Vagina (tissue), 2 donors: ENCODE measurements at regions not wholly inside any gene's neighbourhood (a gene's known extent, or its start where the extent isn't known, plus 50 kb on each side); places are given as distances from the start of the nearest gene placed in this dataset.

Experiments used
- DNase-seq, 2 donors: peaks; one replicate each; pipeline ENCODE4 v3.0.0-alpha.2; 2017; ENCODE audit errors: extremely low spot score in 2 of 2
- H3K27ac ChIP-seq: fragments of 200-600 bp; sonication (generic); one replicate; pipeline ENCODE4 v1.5.1; 2019
- H3K27me3 ChIP-seq: fragments of 200-600 bp; sonication (generic); one replicate; pipeline ENCODE4 v1.5.1; 2019
- H3K36me3 ChIP-seq, 2 donors: fragments of 200-600 bp; sonication (generic); one replicate each; pipeline ENCODE4 v1.5.1; 2017 to 2019
- H3K4me1 ChIP-seq: fragments of 200-600 bp; sonication (generic); one replicate; pipeline ENCODE4 v1.5.1; 2019
- H3K4me3 ChIP-seq, 2 donors: fragments of 200-600 bp; sonication (generic); 1 replicate in 1 of 2; 2 replicates in 1 of 2; pipeline ENCODE4 v1.5.1; 2016 to 2019
- H3K9me3 ChIP-seq: fragments of 200-600 bp; sonication (generic); one replicate; pipeline ENCODE4 v1.5.1; 2019
- POLR2A ChIP-seq, 2 donors: fragments of 450-650 bp; IDR thresholded peaks; one replicate each; pipeline ENCODE4 v1.6.1; 2017; ENCODE audit warnings: antibody characterized with exemption in 2 of 2, mild to moderate bottlenecking in 2 of 2, moderate library complexity in 2 of 2
- POLR2AphosphoS5 ChIP-seq, 2 donors: sonication (generic); formaldehyde crosslinking; IDR thresholded peaks; one replicate each; pipeline ENCODE4 v1.9.0; 2017; ENCODE audit warnings: antibody characterized with exemption in 2 of 2, mild to moderate bottlenecking in 2 of 2, low read depth in 1 of 2; ENCODE audit not compliant: insufficient read depth in 1 of 2
- intact Hi-C: fragments of 100-400 bp; cut with DNase I; formaldehyde crosslinking; loops from one replicate; pipeline ENCODE4 v1.15.1; 2023
- TF ChIP-seq, protein P1 (sequence below), 3 experiments: fragments of 450-650 bp in 2 of 3; fragments of 200-600 bp in 1 of 3; sonication (generic) in 1 of 3; IDR thresholded peaks; one replicate each; pipeline ENCODE4 v1.5.1; 2017 to 2019; ENCODE audit warnings: antibody characterized with exemption in 3 of 3, mild to moderate bottlenecking in 2 of 3, moderate library complexity in 2 of 3

DNA sequence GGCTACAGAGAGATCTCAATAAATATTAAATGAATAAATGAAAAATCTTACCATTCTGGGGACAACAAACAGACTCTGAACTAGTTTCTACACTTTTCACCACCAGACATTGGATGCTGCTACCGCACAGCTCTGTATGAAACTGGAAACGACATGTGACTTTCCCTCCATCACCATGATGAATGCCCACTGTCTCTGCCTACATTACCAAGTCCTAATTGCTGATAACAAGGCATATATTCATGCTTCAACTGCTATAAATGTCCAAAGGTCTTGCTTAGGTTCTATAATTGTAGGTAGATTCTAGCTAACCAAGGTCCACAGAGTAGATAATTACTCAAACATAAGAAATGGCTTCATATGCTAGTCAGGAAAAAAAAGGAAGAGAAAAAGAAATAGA is 399.4 kb upstream of the ADGRL3 start:
- H3K4me3 ChIP-seq = no peak overlapping the region
- H3K27me3 ChIP-seq = no peaks in the 10 kb centered on the region
- no peak for TF ChIP-seq POLR2AphosphoS5 (IDR thresholded peaks at IDR 0.05; ENCODE audit: insufficient read depth in 1 of 2, low read depth in 1 of 2)
- no peak for TF ChIP-seq POLR2A (IDR thresholded peaks at IDR 0.05)
- TF ChIP-seq, protein P1, sequence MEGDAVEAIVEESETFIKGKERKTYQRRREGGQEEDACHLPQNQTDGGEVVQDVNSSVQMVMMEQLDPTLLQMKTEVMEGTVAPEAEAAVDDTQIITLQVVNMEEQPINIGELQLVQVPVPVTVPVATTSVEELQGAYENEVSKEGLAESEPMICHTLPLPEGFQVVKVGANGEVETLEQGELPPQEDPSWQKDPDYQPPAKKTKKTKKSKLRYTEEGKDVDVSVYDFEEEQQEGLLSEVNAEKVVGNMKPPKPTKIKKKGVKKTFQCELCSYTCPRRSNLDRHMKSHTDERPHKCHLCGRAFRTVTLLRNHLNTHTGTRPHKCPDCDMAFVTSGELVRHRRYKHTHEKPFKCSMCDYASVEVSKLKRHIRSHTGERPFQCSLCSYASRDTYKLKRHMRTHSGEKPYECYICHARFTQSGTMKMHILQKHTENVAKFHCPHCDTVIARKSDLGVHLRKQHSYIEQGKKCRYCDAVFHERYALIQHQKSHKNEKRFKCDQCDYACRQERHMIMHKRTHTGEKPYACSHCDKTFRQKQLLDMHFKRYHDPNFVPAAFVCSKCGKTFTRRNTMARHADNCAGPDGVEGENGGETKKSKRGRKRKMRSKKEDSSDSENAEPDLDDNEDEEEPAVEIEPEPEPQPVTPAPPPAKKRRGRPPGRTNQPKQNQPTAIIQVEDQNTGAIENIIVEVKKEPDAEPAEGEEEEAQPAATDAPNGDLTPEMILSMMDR (IDR thresholded peaks at IDR 0.05) = no peak
- H3K27ac ChIP-seq = no peak overlapping the region
- H3K36me3 ChIP-seq = no peaks in the 10 kb centered on the region
- no peaks in the 10 kb centered on the region for H3K4me1 ChIP-seq
- DNase-seq = no peak
- H3K9me3 ChIP-seq = no peaks in the 10 kb centered on the region
- intact Hi-C loops = no loop called here

- H3K36me3 ChIP-seq = no peaks in the 10 kb centered on the region
- intact Hi-C loops = no loop called here
These were observed 394.4 kb upstream of the ADGRL3 start for GRCh38 chr4:60805500-60806313.

GRCh38 chr4:60808726-60809485 is 391.2 kb upstream of the ADGRL3 start:
- no peaks in the 10 kb centered on the region for H3K4me1 ChIP-seq
- H3K36me3 ChIP-seq = no peaks in the 10 kb centered on the region
- H3K27me3 ChIP-seq = no peaks in the 10 kb centered on the region
- H3K27ac ChIP-seq = no peak overlapping the region
- intact Hi-C loops = no loop called here
- TF ChIP-seq, protein P1 (IDR thresholded peaks at IDR 0.05) = no peak
- TF ChIP-seq POLR2AphosphoS5 (IDR thresholded peaks at IDR 0.05; ENCODE audit: insufficient read depth in 1 of 2, low read depth in 1 of 2) (no peak), POLR2A (IDR thresholded peaks at IDR 0.05) (no peak)
- DNase-seq = no peak
- H3K9me3 ChIP-seq = no peaks in the 10 kb centered on the region
- no peak overlapping the region for H3K4me3 ChIP-seq

More at GRCh38 chr4:60805500-60806313, 394.4 kb upstream of the ADGRL3 start:
- no peaks in the 10 kb centered on the region for H3K9me3 ChIP-seq
- no peak for DNase-seq
- H3K27ac ChIP-seq = no peak overlapping the region
- no peaks in the 10 kb centered on the region for H3K4me1 ChIP-seq
- H3K27me3 ChIP-seq = no peaks in the 10 kb centered on the region
- TF ChIP-seq, protein P1 (IDR thresholded peaks at IDR 0.05) = peak in 1 of 3 experiments; percentile 33
- no peak for TF ChIP-seq POLR2A (IDR thresholded peaks at IDR 0.05)
- no peak overlapping the region for H3K4me3 ChIP-seq

- H3K27ac ChIP-seq = no peak overlapping the region
- TF ChIP-seq POLR2AphosphoS5 (IDR thresholded peaks at IDR 0.05; ENCODE audit: insufficient read depth in 1 of 2, low read depth in 1 of 2) (no peak), POLR2A (IDR thresholded peaks at IDR 0.05) (no peak)
- TF ChIP-seq, protein P1 (IDR thresholded peaks at IDR 0.05) = no peak
- H3K4me1 ChIP-seq = no peaks in the 10 kb centered on the region
- H3K9me3 ChIP-seq = no peaks in the 10 kb centered on the region
- DNase-seq = no peak
- no peaks in the 10 kb centered on the region for H3K36me3 ChIP-seq
- H3K27me3 ChIP-seq = no peaks in the 10 kb centered on the region
- H3K4me3 ChIP-seq = no peak overlapping the region
- intact Hi-C loops = no loop called here
These were observed 390.7 kb upstream of the ADGRL3 start for GRCh38 chr4:60809486-60809800.

GRCh38 chr4:60812811-60813210 is 387.3 kb upstream of the ADGRL3 start:
- no peak for TF ChIP-seq POLR2A (IDR thresholded peaks at IDR 0.05)
- no peak for TF ChIP-seq POLR2AphosphoS5 (IDR thresholded peaks at IDR 0.05; ENCODE audit: insufficient read depth in 1 of 2, low read depth in 1 of 2)
- TF ChIP-seq, protein P1 (IDR thresholded peaks at IDR 0.05) = no peak
- Histone ChIP-seq H3K36me3 (no peaks in the 10 kb centered on the region), H3K27ac (no peak overlapping the region), H3K27me3 (no peaks in the 10 kb centered on the region), H3K4me3 (no peak overlapping the region), H3K9me3 (no peaks in the 10 kb centered on the region), H3K4me1 (no peaks in the 10 kb centered on the region)
- no peak for DNase-seq
- intact Hi-C loops = no loop called here
